ENCODE measurements at regions not wholly inside any gene's neighbourhood (a gene's known extent, or its start where the extent isn't known, plus 50 kb on each side); places are given as distances from the start of the nearest gene placed in this dataset.

DNA sequence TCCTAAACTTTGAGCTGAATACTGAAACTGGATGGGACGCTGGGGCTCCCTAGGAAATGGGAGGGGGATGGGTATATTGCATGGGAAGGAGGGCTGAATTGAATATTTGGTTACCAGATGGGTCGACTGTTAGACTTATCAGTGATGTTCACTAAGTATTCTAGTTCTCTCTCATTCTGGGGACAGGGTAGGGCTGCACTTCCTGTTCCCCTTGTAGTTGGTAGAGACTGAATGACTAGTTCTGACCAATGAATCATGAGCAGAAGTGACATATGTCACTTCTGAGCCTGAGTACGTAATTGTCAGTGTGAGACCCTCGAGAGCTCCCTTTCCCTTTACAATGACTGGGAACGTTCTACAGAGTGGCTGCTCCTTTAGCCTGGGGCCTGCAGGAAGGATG is 55.5 kb upstream of the DMRT1 start:
- POLR2A ChIA-PET: no interaction called here
- no peak for DNase-seq (ENCODE audit: low read depth, low spot score)
- FAIRE-seq: no peak
- Histone ChIP-seq H3K4me3 (replicated peaks in 1 of 3; ENCODE audit: insufficient read depth in 1 of 3, low read depth in 1 of 3, low read length in 3 of 3) (no peak overlapping the region), H3K79me2 (ENCODE audit: control insufficient read depth, insufficient read depth, low read length) (no peaks in the 10 kb centered on the region), H3K9me3 (replicated peaks; ENCODE audit: control insufficient read depth, insufficient read depth, low read length) (no peaks in the 10 kb centered on the region), H3K9me1 (replicated peaks; ENCODE audit: control insufficient read depth, extremely low read depth, insufficient read depth, low read length) (no peaks in the 10 kb centered on the region), H3K27ac (ENCODE audit: insufficient read depth, low read depth, low read length) (no peak overlapping the region), H3K4me1 (ENCODE audit: control insufficient read depth, extremely low read depth, insufficient read depth, low read length) (no peaks in the 10 kb centered on the region), H4K20me1 (replicated peaks; ENCODE audit: control insufficient read depth, extremely low read depth, insufficient read depth, low read length) (no peaks in the 10 kb centered on the region), H3K36me3 (ENCODE audit: control insufficient read depth in 2 of 2, extremely low read depth in 1 of 2, insufficient read depth in 2 of 2, low read length in 2 of 2) (no peaks in the 10 kb centered on the region), H3K27me3 (ENCODE audit: control insufficient read depth in 2 of 2, insufficient read depth in 2 of 2, low read length in 2 of 2) (peaks cover 0 to 2% of the 10 kb centered on the region in 2 experiments), H3K9ac (replicated peaks; ENCODE audit: extremely low read depth, insufficient read depth, low read length) (no peak overlapping the region), H2AFZ (ENCODE audit: low read depth, low read length) (no peak overlapping the region), H3K4me2 (ENCODE audit: insufficient read depth, low read length) (no peak overlapping the region)
- TF ChIP-seq POLR2A (IDR thresholded peaks at IDR 0.05; ENCODE audit: low read depth, low read length): no peak
- no peak for TF ChIP-seq EZH2 (IDR thresholded peaks at IDR 0.05; ENCODE audit: borderline replicate concordance, low read depth, low read length, severe bottlenecking)
- TF ChIP-seq, protein P1, sequence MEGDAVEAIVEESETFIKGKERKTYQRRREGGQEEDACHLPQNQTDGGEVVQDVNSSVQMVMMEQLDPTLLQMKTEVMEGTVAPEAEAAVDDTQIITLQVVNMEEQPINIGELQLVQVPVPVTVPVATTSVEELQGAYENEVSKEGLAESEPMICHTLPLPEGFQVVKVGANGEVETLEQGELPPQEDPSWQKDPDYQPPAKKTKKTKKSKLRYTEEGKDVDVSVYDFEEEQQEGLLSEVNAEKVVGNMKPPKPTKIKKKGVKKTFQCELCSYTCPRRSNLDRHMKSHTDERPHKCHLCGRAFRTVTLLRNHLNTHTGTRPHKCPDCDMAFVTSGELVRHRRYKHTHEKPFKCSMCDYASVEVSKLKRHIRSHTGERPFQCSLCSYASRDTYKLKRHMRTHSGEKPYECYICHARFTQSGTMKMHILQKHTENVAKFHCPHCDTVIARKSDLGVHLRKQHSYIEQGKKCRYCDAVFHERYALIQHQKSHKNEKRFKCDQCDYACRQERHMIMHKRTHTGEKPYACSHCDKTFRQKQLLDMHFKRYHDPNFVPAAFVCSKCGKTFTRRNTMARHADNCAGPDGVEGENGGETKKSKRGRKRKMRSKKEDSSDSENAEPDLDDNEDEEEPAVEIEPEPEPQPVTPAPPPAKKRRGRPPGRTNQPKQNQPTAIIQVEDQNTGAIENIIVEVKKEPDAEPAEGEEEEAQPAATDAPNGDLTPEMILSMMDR (IDR thresholded peaks at IDR 0.05; ENCODE audit: extremely low read depth in 1 of 2, insufficient read depth in 1 of 2, low read depth in 1 of 2, low read length in 2 of 2): no peak
- BruUV-seq (replicated peaks): no TSS peak
- intact Hi-C loops (cut with micrococcal nuclease): no loop called here
- dilution Hi-C loops (cut with MboI; ENCODE audit: extremely low pct_ligation_motif_present, low sequenced_read_pairs): no loop called here
- CTCF ChIA-PET: interaction anchor here (0.9 kb wide), 1 partner anchor 17 kb away, joined by 3 read pairs; no protein-coding TSS in a partner anchor

DNA sequence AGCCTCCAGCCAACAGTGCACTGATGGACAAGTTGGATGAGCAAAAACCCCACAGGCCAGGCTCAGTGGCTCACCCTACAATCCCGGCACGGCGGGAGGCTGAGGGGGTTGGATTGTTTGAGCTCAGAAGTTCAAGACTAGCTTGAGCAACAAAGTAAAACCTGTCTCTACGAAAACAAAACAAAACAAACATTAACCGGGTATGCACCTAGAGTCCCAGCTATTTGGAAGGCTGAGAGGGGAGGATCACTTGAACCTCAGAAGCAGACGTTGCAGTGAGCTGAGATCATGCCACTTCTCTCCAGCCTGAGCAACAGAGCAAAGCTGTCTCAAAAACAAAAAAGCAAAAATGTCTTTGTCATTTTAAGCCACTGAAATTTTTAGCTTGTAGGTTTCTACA is 55.1 kb upstream of the DMRT1 start:
- H4K20me1 ChIP-seq (replicated peaks; ENCODE audit: control insufficient read depth, extremely low read depth, insufficient read depth, low read length): no peaks in the 10 kb centered on the region
- dilution Hi-C loops (cut with MboI; ENCODE audit: extremely low pct_ligation_motif_present, low sequenced_read_pairs): no loop called here
- no peaks in the 10 kb centered on the region for H3K79me2 ChIP-seq (ENCODE audit: control insufficient read depth, insufficient read depth, low read length)
- no peaks in the 10 kb centered on the region for H3K36me3 ChIP-seq (ENCODE audit: control insufficient read depth in 2 of 2, extremely low read depth in 1 of 2, insufficient read depth in 2 of 2, low read length in 2 of 2)
- no peak overlapping the region for H3K27ac ChIP-seq (ENCODE audit: insufficient read depth, low read depth, low read length)
- H3K9me3 ChIP-seq (replicated peaks; ENCODE audit: control insufficient read depth, insufficient read depth, low read length): no peaks in the 10 kb centered on the region
- FAIRE-seq (peak; percentile 57), DNase-seq (ENCODE audit: low read depth, low spot score) (no peak)
- no peaks in the 10 kb centered on the region for H3K9me1 ChIP-seq (replicated peaks; ENCODE audit: control insufficient read depth, extremely low read depth, insufficient read depth, low read length)
- no peak overlapping the region for H3K4me2 ChIP-seq (ENCODE audit: insufficient read depth, low read length)
- peaks cover 0 to 2% of the 10 kb centered on the region in 2 experiments for H3K27me3 ChIP-seq (ENCODE audit: control insufficient read depth in 2 of 2, insufficient read depth in 2 of 2, low read length in 2 of 2)
- no TSS peak for BruUV-seq (replicated peaks)
- no peak overlapping the region for H3K9ac ChIP-seq (replicated peaks; ENCODE audit: extremely low read depth, insufficient read depth, low read length)
- no peaks in the 10 kb centered on the region for H3K4me1 ChIP-seq (ENCODE audit: control insufficient read depth, extremely low read depth, insufficient read depth, low read length)
- no peak overlapping the region for H3K4me3 ChIP-seq (replicated peaks in 1 of 3; ENCODE audit: insufficient read depth in 1 of 3, low read depth in 1 of 3, low read length in 3 of 3)
- intact Hi-C loops (cut with micrococcal nuclease): no loop called here
- ChIA-PET CTCF (interaction anchor here (0.9 kb wide), 1 partner anchor 17 kb away, joined by 3 read pairs; no protein-coding TSS in a partner anchor), POLR2A (no interaction called here)
- TF ChIP-seq, protein P1 (IDR thresholded peaks at IDR 0.05; ENCODE audit: extremely low read depth in 1 of 2, insufficient read depth in 1 of 2, low read depth in 1 of 2, low read length in 2 of 2): no peak
- TF ChIP-seq GATA2 (IDR thresholded peaks at IDR 0.05; ENCODE audit: insufficient read depth, insufficient read length, low read depth, low read length) (no peak), FOS (IDR thresholded peaks at IDR 0.05; ENCODE audit: borderline replicate concordance, insufficient read depth, low read length) (no peak), MYC (IDR thresholded peaks at IDR 0.05; ENCODE audit: low read depth, low read length) (no peak), EZH2 (IDR thresholded peaks at IDR 0.05; ENCODE audit: borderline replicate concordance, low read depth, low read length, severe bottlenecking) (no peak), JUN (IDR thresholded peaks at IDR 0.05; ENCODE audit: borderline replicate concordance, insufficient read depth, insufficient read length, low read depth) (no peak), POLR2A (IDR thresholded peaks at IDR 0.05; ENCODE audit: low read depth, low read length) (no peak), POLR2AphosphoS5 (IDR thresholded peaks at IDR 0.05; ENCODE audit: insufficient read depth, low read depth, low read length) (no peak)
- TF ChIP-seq, protein P2, sequence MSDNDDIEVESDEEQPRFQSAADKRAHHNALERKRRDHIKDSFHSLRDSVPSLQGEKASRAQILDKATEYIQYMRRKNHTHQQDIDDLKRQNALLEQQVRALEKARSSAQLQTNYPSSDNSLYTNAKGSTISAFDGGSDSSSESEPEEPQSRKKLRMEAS (IDR thresholded peaks at IDR 0.05; ENCODE audit: insufficient read depth, insufficient read length): no peak
- no peak overlapping the region for H2AFZ ChIP-seq (ENCODE audit: low read depth, low read length)

Data from endothelial cell of umbilical vein (primary cell).